ENCODE measurements at regions not wholly inside any gene's neighbourhood (a gene's known extent, or its start where the extent isn't known, plus 50 kb on each side); places are given as distances from the start of the nearest gene placed in this dataset.

DNA sequence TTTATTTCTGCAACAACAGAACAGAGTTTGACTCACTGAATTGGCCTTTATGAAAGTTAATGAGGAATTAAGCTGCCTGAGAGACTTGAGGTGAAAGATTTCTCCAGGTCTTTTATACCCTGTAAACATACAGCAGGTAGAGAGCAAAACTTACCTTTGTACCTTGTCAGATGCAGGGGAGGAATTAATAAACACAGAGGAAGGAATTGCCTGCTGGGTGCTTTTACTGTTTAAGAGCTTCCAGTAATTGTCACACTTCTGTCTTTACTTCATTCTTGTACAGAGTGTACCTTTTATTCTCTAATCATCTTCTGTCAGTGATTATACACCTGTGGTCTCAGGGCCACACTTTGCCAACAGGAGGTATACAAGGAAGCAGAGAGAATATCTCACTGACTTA is 94.0 kb upstream of the GRIN3A start:
- TF ChIP-seq CTCF (IDR thresholded peaks at IDR 0.05; ENCODE audit: low read depth, low read length, missing input control) (no peak), TAF1 (conservative IDR thresholded peaks at IDR 0.05) (no peak)

Measured in liver (tissue), 3 donors.